ENCODE measurements at regions not wholly inside any gene's neighbourhood (a gene's known extent, or its start where the extent isn't known, plus 50 kb on each side); places are given as distances from the start of the nearest gene placed in this dataset.

DNA sequence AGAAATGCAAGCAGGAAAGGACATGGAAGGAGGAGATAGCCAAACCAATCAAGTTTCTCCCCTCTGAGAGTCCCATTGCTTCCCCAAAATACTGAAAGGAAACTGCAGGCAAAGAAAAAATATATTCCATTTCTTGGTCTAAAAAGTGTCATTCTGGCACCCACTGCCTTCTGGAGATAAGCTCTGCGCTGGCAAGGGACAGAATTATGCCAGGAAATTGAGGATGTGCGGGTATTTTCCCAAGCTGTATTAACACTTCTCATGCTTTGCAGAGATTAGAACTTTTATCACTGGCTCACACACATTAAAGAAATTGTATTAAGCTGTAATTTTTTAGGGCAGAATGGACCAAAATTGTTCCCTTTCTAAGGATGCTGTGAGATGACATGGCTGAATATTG, 381.2 kb upstream of the DUSP10 start:
- TF ChIP-seq EZH2 (IDR thresholded peaks at IDR 0.05; ENCODE audit: borderline replicate concordance), result no peak
- TF ChIP-seq, protein P1, sequence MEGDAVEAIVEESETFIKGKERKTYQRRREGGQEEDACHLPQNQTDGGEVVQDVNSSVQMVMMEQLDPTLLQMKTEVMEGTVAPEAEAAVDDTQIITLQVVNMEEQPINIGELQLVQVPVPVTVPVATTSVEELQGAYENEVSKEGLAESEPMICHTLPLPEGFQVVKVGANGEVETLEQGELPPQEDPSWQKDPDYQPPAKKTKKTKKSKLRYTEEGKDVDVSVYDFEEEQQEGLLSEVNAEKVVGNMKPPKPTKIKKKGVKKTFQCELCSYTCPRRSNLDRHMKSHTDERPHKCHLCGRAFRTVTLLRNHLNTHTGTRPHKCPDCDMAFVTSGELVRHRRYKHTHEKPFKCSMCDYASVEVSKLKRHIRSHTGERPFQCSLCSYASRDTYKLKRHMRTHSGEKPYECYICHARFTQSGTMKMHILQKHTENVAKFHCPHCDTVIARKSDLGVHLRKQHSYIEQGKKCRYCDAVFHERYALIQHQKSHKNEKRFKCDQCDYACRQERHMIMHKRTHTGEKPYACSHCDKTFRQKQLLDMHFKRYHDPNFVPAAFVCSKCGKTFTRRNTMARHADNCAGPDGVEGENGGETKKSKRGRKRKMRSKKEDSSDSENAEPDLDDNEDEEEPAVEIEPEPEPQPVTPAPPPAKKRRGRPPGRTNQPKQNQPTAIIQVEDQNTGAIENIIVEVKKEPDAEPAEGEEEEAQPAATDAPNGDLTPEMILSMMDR (IDR thresholded peaks at IDR 0.05; ENCODE audit: poor library complexity), result no peak
- TF ChIP-seq EZH2phosphoT487 (IDR thresholded peaks at IDR 0.05; ENCODE audit: low read depth, severe bottlenecking, unreplicated experiment), result no peak

All from hepatocyte (in vitro differentiated cells).